Keratinocyte (primary cell): ENCODE measurements at regions not wholly inside any gene's neighbourhood (a gene's known extent, or its start where the extent isn't known, plus 50 kb on each side); places are given as distances from the start of the nearest gene placed in this dataset.

ENCODE experiments used
- DNase-seq: peaks from one replicate; pipeline ENCODE4 v3.0.0-alpha.2; 2011; ENCODE audit warnings: low read depth, missing footprints, low spot score
- FAIRE-seq: peaks from 2 replicates; lab custom pipeline; 2011; peaks lifted over from hg19 to GRCh38; lab: Jason Lieb, UNC
- H2AFZ ChIP-seq: 2 replicates; pipeline ENCODE4 v1.6.0; 2012; ENCODE audit warnings: low read length, control low read depth, inconsistent platforms; ENCODE audit not compliant: control insufficient read depth
- H3K27ac ChIP-seq: 2 replicates; pipeline ENCODE4 v1.5.1; 2011; ENCODE audit warnings: low read length; ENCODE audit not compliant: control insufficient read depth, insufficient read depth
- H3K27me3 ChIP-seq: 3 replicates; pipeline ENCODE4 v1.6.0; 2011; ENCODE audit warnings: low read length; ENCODE audit not compliant: control insufficient read depth, insufficient read depth; ENCODE audit errors: extremely low read depth
- H3K36me3 ChIP-seq, 2 experiments: 2 replicates in 1 of 2; 3 replicates in 1 of 2; pipeline ENCODE4 v1.5.1; 2011; ENCODE audit warnings: low read length in 2 of 2, mild to moderate bottlenecking in 1 of 2; ENCODE audit not compliant: control insufficient read depth in 2 of 2, insufficient read depth in 2 of 2; ENCODE audit errors: extremely low read depth in 1 of 2
- H3K4me1 ChIP-seq: 3 replicates; pipeline ENCODE4 v1.5.1; 2011; ENCODE audit warnings: low read length; ENCODE audit not compliant: control insufficient read depth, insufficient read depth; ENCODE audit errors: extremely low read depth
- H3K4me2 ChIP-seq: 3 replicates; pipeline ENCODE4 v1.6.0; 2011; ENCODE audit warnings: low read depth, low read length; ENCODE audit not compliant: control insufficient read depth, insufficient read depth; ENCODE audit errors: extremely low read depth
- H3K4me3 ChIP-seq, 3 experiments: fragments of 200-600 bp in 1 of 3; sonication (generic) in 1 of 3; 2 replicates in 2 of 3; 3 replicates in 1 of 3; pipeline ENCODE4 v1.5.1; 2011 to 2016; ENCODE audit warnings: low read length in 3 of 3, mild to moderate bottlenecking in 3 of 3, control low read depth in 2 of 3, inconsistent platforms in 1 of 3, low read depth in 1 of 3, mixed read lengths in 1 of 3, mixed run types in 1 of 3, moderate library complexity in 1 of 3; ENCODE audit not compliant: control insufficient read depth in 2 of 3, insufficient read depth in 2 of 3; ENCODE audit errors: extremely low read depth in 1 of 3
- H3K79me2 ChIP-seq: 2 replicates; pipeline ENCODE4 v1.6.0; 2012; ENCODE audit warnings: low read length; ENCODE audit not compliant: control insufficient read depth, insufficient read depth
- H3K9ac ChIP-seq: 3 replicates; pipeline ENCODE4 v1.6.0; 2011; ENCODE audit warnings: low read length; ENCODE audit not compliant: control insufficient read depth, insufficient read depth; ENCODE audit errors: extremely low read depth
- H3K9me1 ChIP-seq: 3 replicates; pipeline ENCODE4 v1.6.0; 2011; ENCODE audit warnings: low read length; ENCODE audit not compliant: control insufficient read depth, insufficient read depth; ENCODE audit errors: extremely low read depth
- H3K9me3 ChIP-seq: 2 replicates; pipeline ENCODE4 v1.5.1; 2012; ENCODE audit warnings: low read depth, low read length; ENCODE audit not compliant: control insufficient read depth
- H4K20me1 ChIP-seq: 3 replicates; pipeline ENCODE4 v1.6.0; 2011; ENCODE audit warnings: low read length; ENCODE audit not compliant: control insufficient read depth, insufficient read depth; ENCODE audit errors: extremely low read depth
- EZH2 ChIP-seq: IDR thresholded peaks from one replicate; pipeline ENCODE4 v1.6.1; 2012; ENCODE audit warnings: inconsistent platforms, mild to moderate bottlenecking, low read length, moderate library complexity
- dilution Hi-C: fragments of 300-500 bp; cut with MboI; formaldehyde crosslinking; loops from one replicate; pipeline ENCODE4 v1.7.0; 2020; ENCODE audit warnings: low sequenced_read_pairs; ENCODE audit not compliant: extremely low pct_ligation_motif_present
- TF ChIP-seq, protein P1 (sequence below), 3 experiments: IDR thresholded peaks in 1 of 3; conservative IDR thresholded peaks in 1 of 3; optimal IDR thresholded peaks in 1 of 3; 2 replicates in 2 of 3; 3 replicates in 1 of 3; pipeline versions ENCODE3 to v1.5.1; 2011; ENCODE audit warnings: low read length in 3 of 3, mild to moderate bottlenecking in 3 of 3, moderate library complexity in 2 of 3, control low read depth in 1 of 3, inconsistent platforms in 1 of 3; ENCODE audit not compliant: insufficient read depth in 2 of 3; ENCODE audit errors: extremely low read depth in 1 of 3

DNA sequence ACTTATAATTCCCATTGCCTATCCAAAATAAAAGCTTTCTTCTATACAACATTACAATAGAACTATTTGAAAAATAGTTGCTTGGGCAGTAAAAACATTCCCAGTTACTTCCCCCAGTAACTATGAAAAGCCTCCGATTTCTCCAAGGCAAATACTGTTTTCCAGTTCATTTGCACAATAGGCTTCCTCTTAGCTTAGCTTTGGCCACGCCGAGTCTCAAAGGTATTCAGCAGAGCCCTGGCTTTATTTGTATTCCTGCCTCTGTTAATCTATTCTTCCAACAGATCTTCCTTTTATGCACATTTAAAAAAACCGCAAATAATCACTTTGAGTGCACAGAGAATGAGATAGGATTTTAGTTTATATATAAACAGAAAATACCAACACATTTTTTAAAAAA lies 836.8 kb upstream of the VRK2 start:
- Histone ChIP-seq H3K4me3 (no peak overlapping the region), H3K4me1 (no peaks in the 10 kb centered on the region), H3K9me1 (no peaks in the 10 kb centered on the region), H3K36me3 (no peaks in the 10 kb centered on the region), H3K79me2 (no peaks in the 10 kb centered on the region), H3K27ac (no peak overlapping the region), H4K20me1 (no peaks in the 10 kb centered on the region), H2AFZ (no peak overlapping the region), H3K4me2 (no peak overlapping the region), H3K9ac (no peak overlapping the region), H3K9me3 (no peaks in the 10 kb centered on the region), H3K27me3 (no peaks in the 10 kb centered on the region)
- FAIRE-seq, result no peak
- dilution Hi-C loops, result no loop called here
- TF ChIP-seq, protein P1, sequence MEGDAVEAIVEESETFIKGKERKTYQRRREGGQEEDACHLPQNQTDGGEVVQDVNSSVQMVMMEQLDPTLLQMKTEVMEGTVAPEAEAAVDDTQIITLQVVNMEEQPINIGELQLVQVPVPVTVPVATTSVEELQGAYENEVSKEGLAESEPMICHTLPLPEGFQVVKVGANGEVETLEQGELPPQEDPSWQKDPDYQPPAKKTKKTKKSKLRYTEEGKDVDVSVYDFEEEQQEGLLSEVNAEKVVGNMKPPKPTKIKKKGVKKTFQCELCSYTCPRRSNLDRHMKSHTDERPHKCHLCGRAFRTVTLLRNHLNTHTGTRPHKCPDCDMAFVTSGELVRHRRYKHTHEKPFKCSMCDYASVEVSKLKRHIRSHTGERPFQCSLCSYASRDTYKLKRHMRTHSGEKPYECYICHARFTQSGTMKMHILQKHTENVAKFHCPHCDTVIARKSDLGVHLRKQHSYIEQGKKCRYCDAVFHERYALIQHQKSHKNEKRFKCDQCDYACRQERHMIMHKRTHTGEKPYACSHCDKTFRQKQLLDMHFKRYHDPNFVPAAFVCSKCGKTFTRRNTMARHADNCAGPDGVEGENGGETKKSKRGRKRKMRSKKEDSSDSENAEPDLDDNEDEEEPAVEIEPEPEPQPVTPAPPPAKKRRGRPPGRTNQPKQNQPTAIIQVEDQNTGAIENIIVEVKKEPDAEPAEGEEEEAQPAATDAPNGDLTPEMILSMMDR (optimal IDR thresholded peaks at IDR 0.05 in 1 of 3, IDR thresholded peaks at IDR 0.05 in 1 of 3, conservative IDR thresholded peaks at IDR 0.05 in 1 of 3; ENCODE audit: extremely low read depth in 1 of 3, insufficient read depth in 2 of 3, low read length in 3 of 3), result no peak
- TF ChIP-seq EZH2, result no peak
- no peak for DNase-seq

DNA sequence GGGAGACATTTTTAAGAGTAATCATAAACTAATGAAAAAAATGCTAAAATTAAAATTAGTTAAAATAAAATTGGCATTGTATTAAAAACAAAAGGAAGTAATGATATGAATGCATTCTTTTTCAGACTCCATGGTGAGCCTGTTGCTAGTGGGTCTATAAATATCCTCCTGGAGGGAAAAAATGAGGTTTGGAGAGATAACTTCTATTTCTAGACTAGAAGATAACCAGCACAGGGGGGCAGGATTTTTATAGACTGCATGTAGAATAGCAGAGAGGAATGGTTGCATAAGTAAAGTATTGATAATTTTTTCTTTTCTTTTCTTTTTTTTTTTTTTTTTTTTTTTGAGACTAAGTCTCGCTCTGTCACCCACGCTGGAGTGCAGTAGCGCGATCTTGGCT lies 835.8 kb upstream of the VRK2 start:
- Histone ChIP-seq H3K9me3 (no peaks in the 10 kb centered on the region), H3K4me2 (no peak overlapping the region), H3K36me3 (no peaks in the 10 kb centered on the region), H3K27me3 (no peaks in the 10 kb centered on the region), H2AFZ (no peak overlapping the region), H3K27ac (no peak overlapping the region), H3K79me2 (no peaks in the 10 kb centered on the region), H3K4me3 (no peak overlapping the region), H3K4me1 (no peaks in the 10 kb centered on the region), H4K20me1 (no peaks in the 10 kb centered on the region), H3K9ac (no peak overlapping the region), H3K9me1 (no peaks in the 10 kb centered on the region)
- no peak for TF ChIP-seq EZH2
- TF ChIP-seq, protein P1 (optimal IDR thresholded peaks at IDR 0.05 in 1 of 3, IDR thresholded peaks at IDR 0.05 in 1 of 3, conservative IDR thresholded peaks at IDR 0.05 in 1 of 3; ENCODE audit: extremely low read depth in 1 of 3, insufficient read depth in 2 of 3, low read length in 3 of 3), result no peak
- no peak for FAIRE-seq
- dilution Hi-C loops, result no loop called here
- no peak for DNase-seq
